ENCODE measurements at regions not wholly inside any gene's neighbourhood (a gene's known extent, or its start where the extent isn't known, plus 50 kb on each side); places are given as distances from the start of the nearest gene placed in this dataset.

GRCh38 chr9:135288054-135288453, 191.5 kb upstream of the PPP1R26 start:
- TF ChIP-seq EZH2 (IDR thresholded peaks at IDR 0.05) = no peak
- TF ChIP-seq, protein P1, sequence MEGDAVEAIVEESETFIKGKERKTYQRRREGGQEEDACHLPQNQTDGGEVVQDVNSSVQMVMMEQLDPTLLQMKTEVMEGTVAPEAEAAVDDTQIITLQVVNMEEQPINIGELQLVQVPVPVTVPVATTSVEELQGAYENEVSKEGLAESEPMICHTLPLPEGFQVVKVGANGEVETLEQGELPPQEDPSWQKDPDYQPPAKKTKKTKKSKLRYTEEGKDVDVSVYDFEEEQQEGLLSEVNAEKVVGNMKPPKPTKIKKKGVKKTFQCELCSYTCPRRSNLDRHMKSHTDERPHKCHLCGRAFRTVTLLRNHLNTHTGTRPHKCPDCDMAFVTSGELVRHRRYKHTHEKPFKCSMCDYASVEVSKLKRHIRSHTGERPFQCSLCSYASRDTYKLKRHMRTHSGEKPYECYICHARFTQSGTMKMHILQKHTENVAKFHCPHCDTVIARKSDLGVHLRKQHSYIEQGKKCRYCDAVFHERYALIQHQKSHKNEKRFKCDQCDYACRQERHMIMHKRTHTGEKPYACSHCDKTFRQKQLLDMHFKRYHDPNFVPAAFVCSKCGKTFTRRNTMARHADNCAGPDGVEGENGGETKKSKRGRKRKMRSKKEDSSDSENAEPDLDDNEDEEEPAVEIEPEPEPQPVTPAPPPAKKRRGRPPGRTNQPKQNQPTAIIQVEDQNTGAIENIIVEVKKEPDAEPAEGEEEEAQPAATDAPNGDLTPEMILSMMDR (IDR thresholded peaks at IDR 0.05) = no peak
- TF ChIP-seq EZH2phosphoT487 (IDR thresholded peaks at IDR 0.05) = no peak
